PC-9 (cell line): ENCODE measurements at regions not wholly inside any gene's neighbourhood (a gene's known extent, or its start where the extent isn't known, plus 50 kb on each side); places are given as distances from the start of the nearest gene placed in this dataset.
"Not testable (repeated sequence)": the region's sequence is repeated elsewhere in the genome, so short reads cannot be mapped to it uniquely, and the experiment has no call there.

Experiments
- BruUV-seq: library from RNA; stranded (reverse); fragments of 400-500 nt; replicated peaks from 2 replicates; lab custom pipeline; 2021; lab: Mats Ljungman, UMichigan
- CTCF ChIA-PET: fragments of 300-600 bp; sonication (Branson Sonifier 250); formaldehyde crosslinking; loops from one replicate; lab custom pipeline; 2022; ENCODE audit warnings: antibody characterized with exemption; lab: Charles Lee
- POLR2A ChIA-PET: fragments of 300-600 bp; sonication (Branson Sonifier 250); formaldehyde crosslinking; loops from one replicate; lab custom pipeline; 2022; ENCODE audit warnings: antibody characterized with exemption; ENCODE audit not compliant: unreplicated experiment; lab: Charles Lee
- DNase-seq, 2 experiments: peaks; one replicate each; pipeline versions ENCODE4 v3.0.0 to v3.0.0-alpha.2; 2015 to 2022; ENCODE audit warnings: mixed read lengths in 1 of 2
- H2AFZ ChIP-seq: fragments of 200-600 bp; sonication (generic); 2 replicates; pipeline ENCODE4 v1.8.1; 2017; ENCODE audit warnings: antibody characterized with exemption
- H3F3A ChIP-seq: fragments of 200-600 bp; sonication (generic); 2 replicates; pipeline ENCODE4 v1.8.1; 2017; ENCODE audit warnings: antibody characterized with exemption, mild to moderate bottlenecking, low read depth; ENCODE audit not compliant: insufficient read depth
- H3K27ac ChIP-seq: fragments of 200-600 bp; sonication (generic); 2 replicates; pipeline ENCODE4 v1.6.1; 2016; ENCODE audit warnings: mixed run types
- H3K27me3 ChIP-seq: fragments of 200-600 bp; sonication (generic); 2 replicates; pipeline ENCODE4 v1.6.1; 2016; ENCODE audit warnings: low read depth, mixed run types; ENCODE audit not compliant: insufficient read depth
- H3K36me3 ChIP-seq: fragments of 200-600 bp; sonication (generic); 2 replicates; pipeline ENCODE4 v1.6.1; 2016; ENCODE audit warnings: low read depth, mixed run types
- H3K4me1 ChIP-seq: fragments of 200-600 bp; sonication (generic); replicated peaks from 2 replicates; pipeline ENCODE4 v1.6.1; 2016; ENCODE audit warnings: mixed run types; ENCODE audit not compliant: insufficient read depth
- H3K4me2 ChIP-seq: fragments of 200-600 bp; sonication (generic); 2 replicates; pipeline ENCODE4 v1.6.1; 2017; ENCODE audit warnings: mixed run types
- H3K4me3 ChIP-seq: fragments of 200-600 bp; sonication (generic); 2 replicates; pipeline ENCODE4 v1.6.1; 2016; ENCODE audit warnings: mixed run types
- H3K79me2 ChIP-seq: fragments of 200-600 bp; sonication (generic); 2 replicates; pipeline ENCODE4 v1.6.1; 2017; ENCODE audit warnings: low read depth, mixed run types
- H3K9me2 ChIP-seq: fragments of 200-600 bp; sonication (generic); 2 replicates; pipeline ENCODE4 v1.8.1; 2017; ENCODE audit warnings: mild to moderate bottlenecking; ENCODE audit not compliant: insufficient read depth
- H3K9me3 ChIP-seq: fragments of 200-600 bp; sonication (generic); 2 replicates; pipeline ENCODE4 v1.8.1; 2016; ENCODE audit warnings: low read depth; ENCODE audit not compliant: insufficient read depth
- H4K20me1 ChIP-seq: fragments of 200-600 bp; sonication (generic); 2 replicates; pipeline ENCODE4 v1.8.1; 2017; ENCODE audit not compliant: insufficient read depth
- EZH2 ChIP-seq: fragments of 200-600 bp; sonication (generic); IDR thresholded peaks from 2 replicates; pipeline ENCODE4 v1.8.0; 2017; ENCODE audit warnings: antibody characterized with exemption, low read depth
- intact Hi-C: fragments of 100-400 bp; cut with micrococcal nuclease; formaldehyde crosslinking; loops from one replicate; pipeline ENCODE4 v1.10.0; 2022; ENCODE audit not compliant: unreplicated experiment
- TF ChIP-seq, protein P1 (sequence below): fragments of 200-600 bp; sonication (generic); conservative IDR thresholded peaks from 2 replicates; pipeline ENCODE4 v1.6.1; 2017; ENCODE audit warnings: mixed run types, antibody characterized with exemption, mild to moderate bottlenecking, moderate library complexity

DNA sequence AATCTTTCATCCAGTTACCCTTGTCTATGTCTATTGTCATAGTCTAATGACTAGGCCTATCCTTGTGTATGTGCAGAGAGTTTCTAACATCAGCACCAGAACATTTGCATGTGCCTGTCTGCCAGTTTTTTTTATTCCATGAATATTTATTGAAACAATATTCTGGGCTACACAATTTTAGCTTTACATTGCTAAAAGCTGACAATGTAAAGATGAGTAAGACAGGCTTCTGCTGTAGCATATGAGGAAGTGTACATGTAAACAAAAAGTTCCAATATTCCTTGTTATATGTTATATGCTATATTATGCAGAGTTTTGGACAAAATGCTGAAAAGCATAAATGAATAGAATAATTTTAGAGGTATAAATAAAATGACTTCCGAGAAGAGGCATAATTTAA is 357.7 kb downstream of the NYAP2 start:
- BruUV-seq, result no TSS peak
- ChIA-PET CTCF (interaction anchor here (0.7 kb wide), 1 partner anchor 328 kb away, joined by 3 read pairs; no protein-coding TSS in a partner anchor), POLR2A (no interaction called here)
- no peak overlapping the region for H3K27ac ChIP-seq
- H3K4me3 ChIP-seq, result no peak overlapping the region
- H3F3A ChIP-seq, result no peaks in the 10 kb centered on the region
- DNase-seq, result no peak
- no peak for TF ChIP-seq EZH2
- TF ChIP-seq, protein P1, sequence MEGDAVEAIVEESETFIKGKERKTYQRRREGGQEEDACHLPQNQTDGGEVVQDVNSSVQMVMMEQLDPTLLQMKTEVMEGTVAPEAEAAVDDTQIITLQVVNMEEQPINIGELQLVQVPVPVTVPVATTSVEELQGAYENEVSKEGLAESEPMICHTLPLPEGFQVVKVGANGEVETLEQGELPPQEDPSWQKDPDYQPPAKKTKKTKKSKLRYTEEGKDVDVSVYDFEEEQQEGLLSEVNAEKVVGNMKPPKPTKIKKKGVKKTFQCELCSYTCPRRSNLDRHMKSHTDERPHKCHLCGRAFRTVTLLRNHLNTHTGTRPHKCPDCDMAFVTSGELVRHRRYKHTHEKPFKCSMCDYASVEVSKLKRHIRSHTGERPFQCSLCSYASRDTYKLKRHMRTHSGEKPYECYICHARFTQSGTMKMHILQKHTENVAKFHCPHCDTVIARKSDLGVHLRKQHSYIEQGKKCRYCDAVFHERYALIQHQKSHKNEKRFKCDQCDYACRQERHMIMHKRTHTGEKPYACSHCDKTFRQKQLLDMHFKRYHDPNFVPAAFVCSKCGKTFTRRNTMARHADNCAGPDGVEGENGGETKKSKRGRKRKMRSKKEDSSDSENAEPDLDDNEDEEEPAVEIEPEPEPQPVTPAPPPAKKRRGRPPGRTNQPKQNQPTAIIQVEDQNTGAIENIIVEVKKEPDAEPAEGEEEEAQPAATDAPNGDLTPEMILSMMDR, result no peak
- H3K4me1 ChIP-seq, result no peaks in the 10 kb centered on the region
- H3K9me3 ChIP-seq, result no peaks in the 10 kb centered on the region
- peaks cover 13% of the 10 kb centered on the region; the same call in 1 of the 2 replicates for H3K9me2 ChIP-seq
- no peaks in the 10 kb centered on the region for H4K20me1 ChIP-seq
- no peaks in the 10 kb centered on the region for H3K36me3 ChIP-seq
- H3K27me3 ChIP-seq, result no peaks in the 10 kb centered on the region
- H3K4me2 ChIP-seq, result no peak overlapping the region
- H2AFZ ChIP-seq, result no peak overlapping the region
- intact Hi-C loops, result loop anchor here (10.0 kb wide), 1 partner anchor 518 kb away; no protein-coding TSS in a partner anchor
- H3K79me2 ChIP-seq, result no peaks in the 10 kb centered on the region

DNA sequence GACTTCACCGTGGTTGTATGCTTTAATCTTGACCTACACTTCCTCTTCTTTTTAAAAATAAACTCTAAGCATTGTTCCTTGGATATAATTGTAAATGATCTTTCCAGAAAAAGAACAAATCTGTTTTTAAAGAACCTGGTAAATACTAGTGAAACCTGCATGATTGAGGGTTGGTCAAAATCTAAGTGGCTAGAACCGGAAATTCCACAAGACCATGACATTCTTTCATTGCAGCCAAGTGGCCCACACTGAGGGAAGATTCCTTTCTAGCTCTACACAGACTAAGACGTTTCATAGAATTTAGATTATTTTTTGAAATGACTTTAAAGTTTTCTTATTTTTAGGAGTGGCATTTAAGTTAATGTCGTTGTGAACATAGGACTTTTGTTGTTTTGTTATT is 356.7 kb downstream of the NYAP2 start:
- DNase-seq, result no peak
- no peak overlapping the region for H3K4me2 ChIP-seq
- H2AFZ ChIP-seq, result no peak overlapping the region
- CTCF ChIA-PET, result no interaction called here
- no peaks in the 10 kb centered on the region for H3K4me1 ChIP-seq
- POLR2A ChIA-PET, result no interaction called here
- TF ChIP-seq, protein P1, result no peak
- no peak for TF ChIP-seq EZH2
- no peaks in the 10 kb centered on the region for H3K27me3 ChIP-seq
- H3K9me2 ChIP-seq, result peaks cover 14% of the 10 kb centered on the region; the same call in 1 of the 2 replicates
- H3F3A ChIP-seq, result no peaks in the 10 kb centered on the region
- H3K27ac ChIP-seq, result no peak overlapping the region
- H3K36me3 ChIP-seq, result no peaks in the 10 kb centered on the region
- BruUV-seq, result no TSS peak
- H3K79me2 ChIP-seq, result no peaks in the 10 kb centered on the region
- H3K4me3 ChIP-seq, result no peak overlapping the region
- intact Hi-C loops, result loop anchor here (10.0 kb wide), 1 partner anchor 519 kb away; no protein-coding TSS in a partner anchor
- no peaks in the 10 kb centered on the region for H3K9me3 ChIP-seq
- H4K20me1 ChIP-seq, result no peaks in the 10 kb centered on the region

DNA sequence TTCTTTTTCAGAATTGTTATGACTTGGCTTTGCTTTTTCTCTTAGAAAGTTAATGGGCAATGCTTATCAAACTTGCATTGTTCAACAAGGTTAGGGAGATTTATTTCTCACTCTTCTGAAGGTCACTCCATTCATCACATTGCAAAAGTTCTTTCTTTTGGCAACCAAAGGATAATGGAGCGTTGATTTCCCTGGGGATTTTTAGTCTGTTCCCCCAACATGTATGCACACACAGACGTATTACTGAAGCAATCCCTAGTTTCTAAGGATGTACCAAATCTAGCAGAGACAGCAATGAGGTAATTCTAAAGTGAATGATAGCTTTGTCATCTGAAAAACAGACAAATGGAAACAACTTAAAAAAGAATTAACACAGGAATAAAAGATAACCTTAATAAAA is 349.1 kb downstream of the NYAP2 start:
- Histone ChIP-seq H3K4me3 (no peak overlapping the region), H3K9me2 (0 out of 2 replicates have a peak, but pooled peaks cover 3% of the 10 kb centered on the region), H3K79me2 (no peaks in the 10 kb centered on the region), H3K27ac (no peak overlapping the region), H3K27me3 (no peaks in the 10 kb centered on the region), H3K9me3 (0 out of 2 replicates have a peak, but pooled peaks cover 4% of the 10 kb centered on the region), H3K4me1 (no peaks in the 10 kb centered on the region), H3F3A (no peaks in the 10 kb centered on the region), H2AFZ (no peak overlapping the region), H4K20me1 (no peaks in the 10 kb centered on the region), H3K36me3 (no peaks in the 10 kb centered on the region), H3K4me2 (no peak overlapping the region)
- POLR2A ChIA-PET, result no interaction called here
- no peak for DNase-seq
- CTCF ChIA-PET, result interaction anchor here (0.6 kb wide), 1 partner anchor 32 kb away, joined by 4 read pairs; no protein-coding TSS in a partner anchor
- BruUV-seq, result no TSS peak
- TF ChIP-seq, protein P1, result no peak
- TF ChIP-seq EZH2, result no peak
- intact Hi-C loops, result no loop called here

DNA sequence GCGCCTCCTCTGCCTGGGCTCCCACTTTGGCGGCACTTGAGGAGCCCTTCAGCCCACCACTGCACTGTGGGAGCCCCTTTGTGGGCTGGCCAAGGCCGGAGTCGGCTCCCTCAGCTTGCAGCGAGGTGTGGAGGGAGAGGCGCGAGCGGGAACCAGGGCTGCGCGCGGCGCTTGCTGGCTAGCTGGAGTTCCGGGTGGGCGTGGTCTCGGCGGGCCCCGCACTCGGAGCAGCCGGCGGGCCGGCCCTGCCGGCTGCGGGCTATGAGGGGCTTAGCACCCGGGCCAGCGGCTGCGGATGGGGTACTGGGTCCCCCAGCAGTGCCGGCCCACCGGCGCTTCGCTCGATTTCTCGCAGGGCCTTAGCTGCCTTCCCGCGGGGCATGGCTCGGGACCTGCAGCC is 344.5 kb downstream of the NYAP2 start:
- intact Hi-C loops, H4K20me1 ChIP-seq, H3F3A ChIP-seq, H3K27ac ChIP-seq, H3K4me2 ChIP-seq, CTCF ChIA-PET, H2AFZ ChIP-seq, POLR2A ChIA-PET, H3K9me2 ChIP-seq, BruUV-seq, H3K79me2 ChIP-seq, H3K4me1 ChIP-seq, H3K4me3 ChIP-seq, H3K27me3 ChIP-seq, DNase-seq, H3K9me3 ChIP-seq, H3K36me3 ChIP-seq: not testable (repeated sequence)
